AG04450 (cell line): ENCODE measurements at regions not wholly inside any gene's neighbourhood (a gene's known extent, or its start where the extent isn't known, plus 50 kb on each side); places are given as distances from the start of the nearest gene placed in this dataset.

Experiments
- CTCF ChIA-PET: fragments of 300-600, 350-600 bp; formaldehyde crosslinking; extraction: SDS; loops from one replicate; lab custom pipeline; 2022; ENCODE audit warnings: antibody characterized with exemption, inconsistent platforms; lab: Charles Lee
- POLR2A ChIA-PET: fragments of 350-600 bp; formaldehyde crosslinking; extraction: SDS; loops from one replicate; lab custom pipeline; 2021; ENCODE audit warnings: antibody characterized with exemption, inconsistent platforms; lab: Yijun Ruan, JAX
- DNase-seq: peaks from one replicate; pipeline ENCODE4 v3.0.0-alpha.2; 2011; ENCODE audit warnings: low read depth, low spot score
- H3K27ac ChIP-seq: one replicate; pipeline ENCODE4 v1.5.1; 2012; ENCODE audit warnings: low read depth, low read length, control low read depth
- H3K27me3 ChIP-seq: one replicate; pipeline ENCODE4 v1.6.0; 2012; ENCODE audit warnings: low read length; ENCODE audit not compliant: control insufficient read depth, insufficient read depth
- H3K4me3 ChIP-seq: 2 replicates; pipeline ENCODE4 v1.5.1; 2011; ENCODE audit warnings: mild to moderate bottlenecking, low read depth, low read length, control low read depth
- H3K9me3 ChIP-seq: 2 replicates; pipeline ENCODE4 v1.5.1; 2012; ENCODE audit warnings: low read length; ENCODE audit not compliant: control insufficient read depth, insufficient read depth
- CTCF ChIP-seq: IDR thresholded peaks from 2 replicates; pipeline ENCODE4 v1.5.1; 2011; ENCODE audit warnings: low read depth, low read length, control low read depth, inconsistent platforms

GRCh38 chr1:67607286-67607685 is 77.7 kb upstream of the GADD45A start:
- Histone ChIP-seq H3K27ac (no peak overlapping the region), H3K27me3 (peaks cover 3% of the 10 kb centered on the region), H3K9me3 (no peaks in the 10 kb centered on the region), H3K4me3 (no peak overlapping the region)
- TF ChIP-seq CTCF, result no peak
- CTCF ChIA-PET, result no interaction called here
- DNase-seq, result no peak
- POLR2A ChIA-PET, result no interaction called here

- ChIA-PET CTCF (no interaction called here), POLR2A (no interaction called here)
- peaks cover 3% of the 10 kb centered on the region for H3K27me3 ChIP-seq
- no peak overlapping the region for H3K4me3 ChIP-seq
- no peak overlapping the region for H3K27ac ChIP-seq
- no peaks in the 10 kb centered on the region for H3K9me3 ChIP-seq
- DNase-seq, result no peak
- no peak for TF ChIP-seq CTCF
Measured at GRCh38 chr1:67607699-67608098, 77.3 kb upstream of the GADD45A start.

- ChIA-PET POLR2A (no interaction called here), CTCF (interaction anchor here (0.5 kb wide), 1 partner anchor 28 kb away, joined by 4 read pairs; no protein-coding TSS in a partner anchor)
- H3K4me3 ChIP-seq, result no peak overlapping the region
- DNase-seq, result no peak
- H3K27me3 ChIP-seq, result peaks cover 3% of the 10 kb centered on the region
- no peak for TF ChIP-seq CTCF
- no peaks in the 10 kb centered on the region for H3K9me3 ChIP-seq
- no peak overlapping the region for H3K27ac ChIP-seq
Measured at GRCh38 chr1:67608661-67609576, 76.1 kb upstream of the GADD45A start.

- DNase-seq, result no peak
- peaks cover 3% of the 10 kb centered on the region for H3K27me3 ChIP-seq
- ChIA-PET CTCF (no interaction called here), POLR2A (no interaction called here)
- no peaks in the 10 kb centered on the region for H3K9me3 ChIP-seq
- H3K27ac ChIP-seq, result no peak overlapping the region
- no peak for TF ChIP-seq CTCF
- no peak overlapping the region for H3K4me3 ChIP-seq
Measured at GRCh38 chr1:67609577-67610341, 75.2 kb upstream of the GADD45A start.

- DNase-seq, result no peak
- Histone ChIP-seq H3K9me3 (no peaks in the 10 kb centered on the region), H3K27ac (no peak overlapping the region), H3K4me3 (no peak overlapping the region), H3K27me3 (peaks cover under 1% of the 10 kb centered on the region)
- no peak for TF ChIP-seq CTCF
- POLR2A ChIA-PET, result interaction anchor here (1.1 kb wide), 1 partner anchor 15 kb away, joined by 3 read pairs; no protein-coding TSS in a partner anchor
- CTCF ChIA-PET, result no interaction called here
Measured at GRCh38 chr1:67610450-67610849, 74.6 kb upstream of the GADD45A start.
